Transverse colon (tissue), 4 donors: ENCODE measurements at regions not wholly inside any gene's neighbourhood (a gene's known extent, or its start where the extent isn't known, plus 50 kb on each side); places are given as distances from the start of the nearest gene placed in this dataset.

Source experiments
- DNase-seq: peaks from one replicate; pipeline ENCODE4 v3.0.0-alpha.2; 2019
- H3K27ac ChIP-seq, 4 donors: fragments of 200-600 bp; sonication (generic); 2 replicates each; pipeline ENCODE4 v1.5.1; 2016 to 2018; ENCODE audit warnings: inconsistent platforms in 4 of 4
- H3K27me3 ChIP-seq: fragments of 200-600 bp; sonication (generic); 2 replicates; pipeline ENCODE4 v1.5.1; 2017; ENCODE audit warnings: inconsistent platforms
- H3K36me3 ChIP-seq, 4 donors: fragments of 200-600 bp; sonication (generic); 2 replicates each; pipeline ENCODE4 v1.5.1; 2017 to 2019; ENCODE audit warnings: inconsistent platforms in 4 of 4
- H3K4me1 ChIP-seq, 4 donors: fragments of 200-600 bp; sonication (generic); 2 replicates each; pipeline ENCODE4 v1.5.1; 2017 to 2020; ENCODE audit warnings: inconsistent platforms in 4 of 4
- H3K4me3 ChIP-seq, 4 donors: fragments of 200-600 bp; sonication (generic); 1 replicate in 1 of 4; 2 replicates in 3 of 4; pipeline versions ENCODE4 v1.5.1 to v1.6.1; 2017 to 2019; ENCODE audit warnings: inconsistent platforms in 4 of 4
- H3K9me3 ChIP-seq, 2 donors: fragments of 200-600 bp; sonication (generic); 2 replicates each; pipeline ENCODE4 v1.5.1; 2017 to 2019; ENCODE audit warnings: inconsistent platforms in 2 of 2
- CTCF ChIP-seq, 5 experiments: fragments of 200-600 bp in 3 of 5; fragments of 450-650 bp in 2 of 5; sonication (generic) in 3 of 5; IDR thresholded peaks; 1 replicate in 2 of 5; 2 replicates in 3 of 5; pipeline ENCODE4 v1.5.1; 2016 to 2017; ENCODE audit warnings: antibody characterized with exemption in 5 of 5, inconsistent platforms in 3 of 5, mild to moderate bottlenecking in 2 of 5, moderate library complexity in 1 of 5
- EP300 ChIP-seq: sonication (generic); formaldehyde crosslinking; IDR thresholded peaks from one replicate; pipeline ENCODE4 v1.6.1; 2017; ENCODE audit warnings: antibody characterized with exemption, low read depth
- POLR2A ChIP-seq: fragments of 450-650 bp; IDR thresholded peaks from one replicate; pipeline ENCODE4 v1.6.1; 2016; ENCODE audit warnings: antibody characterized with exemption, mild to moderate bottlenecking, moderate library complexity
- POLR2AphosphoS5 ChIP-seq, 3 donors: sonication (generic); formaldehyde crosslinking; IDR thresholded peaks; one replicate each; pipeline ENCODE4 v1.6.1; 2016; ENCODE audit warnings: antibody characterized with exemption in 3 of 3
- WGBS, 2 donors: methylation state at CpG; one replicate each; pipeline ENCODE4 v1.1.5; 2018; ENCODE audit warnings: low coverage in 1 of 2; 5-methylcytosine and 5-hydroxymethylcytosine counted together
- in situ Hi-C, 4 donors: fragments of 200-750 bp; cut with MboI; loops; one replicate each; pipeline versions ENCODE4 v1.15.0 to v1.15.1; 2017; ENCODE audit warnings: low sequenced_read_pairs in 3 of 4, low pct_ligation_motif_present in 1 of 4, low pct_unique_long_range_greater_than_20kb in 1 of 4
- intact Hi-C: fragments of 100-400 bp; cut with DNase I; formaldehyde crosslinking; loops from one replicate; pipeline ENCODE4 v1.15.1; 2023; ENCODE audit warnings: low total_unique reads

GRCh38 chr5:142385194-142385593 lies 60.4 kb upstream of the SPRY4 start:
- H3K27me3 ChIP-seq, result no peaks in the 10 kb centered on the region
- WGBS, 2 donors, result 60 to 100% methylated on average over 2 to 5 of the region's 5 CpGs
- no peak for TF ChIP-seq POLR2AphosphoS5 (IDR thresholded peaks at IDR 0.05)
- no peak for TF ChIP-seq POLR2A
- TF ChIP-seq EP300, result no peak
- no peak for TF ChIP-seq CTCF (IDR thresholded peaks at IDR 0.05)
- H3K4me1 ChIP-seq, result peaks cover 4 to 21% (median 12%) of the 10 kb centered on the region in 4 donors
- in situ Hi-C loops, result no loop called here
- intact Hi-C loops, result no loop called here
- no peak for DNase-seq
- H3K27ac ChIP-seq, result no peak overlapping the region
- H3K36me3 ChIP-seq, result no peaks in the 10 kb centered on the region
- no peaks in the 10 kb centered on the region for H3K9me3 ChIP-seq
- H3K4me3 ChIP-seq, result no peak overlapping the region

- Histone ChIP-seq H3K27ac (no peak overlapping the region), H3K9me3 (no peaks in the 10 kb centered on the region), H3K4me1 (peaks cover 0 to 9% (median under 1%) of the 10 kb centered on the region in 4 donors), H3K27me3 (no peaks in the 10 kb centered on the region), H3K36me3 (no peaks in the 10 kb centered on the region), H3K4me3 (no peak overlapping the region)
- in situ Hi-C loops, result no loop called here
- peak; percentile 39 for DNase-seq
- WGBS, 2 donors, result 33 to 49% methylated on average over 2 to 3 of the region's 3 CpGs
- intact Hi-C loops, result no loop called here
- TF ChIP-seq POLR2A, result no peak
- no peak for TF ChIP-seq EP300
Measured at GRCh38 chr5:142384014-142384413, 59.2 kb upstream of the SPRY4 start.

GRCh38 chr5:142382186-142382585 lies 57.4 kb upstream of the SPRY4 start:
- TF ChIP-seq EP300 (no peak), POLR2AphosphoS5 (IDR thresholded peaks at IDR 0.05) (no peak), CTCF (IDR thresholded peaks at IDR 0.05) (no peak), POLR2A (no peak)
- H3K4me1 ChIP-seq, result peaks cover 0 to 7% (median 0%) of the 10 kb centered on the region in 4 donors
- no peak overlapping the region for H3K27ac ChIP-seq
- intact Hi-C loops (no loop called here), in situ Hi-C loops (no loop called here)
- no peak for DNase-seq
- WGBS, 2 donors, result 97% methylated on average over 2 of the region's 2 CpGs; no CpG with 5 or more reads in 1 of the 2 donors
- H3K4me3 ChIP-seq, result no peak overlapping the region
- H3K36me3 ChIP-seq, result no peaks in the 10 kb centered on the region
- H3K9me3 ChIP-seq, result no peaks in the 10 kb centered on the region
- H3K27me3 ChIP-seq, result no peaks in the 10 kb centered on the region

GRCh38 chr5:142378737-142379634 lies 54.2 kb upstream of the SPRY4 start:
- Histone ChIP-seq H3K27me3 (no peaks in the 10 kb centered on the region), H3K9me3 (no peaks in the 10 kb centered on the region), H3K27ac (no peak overlapping the region), H3K36me3 (no peaks in the 10 kb centered on the region), H3K4me3 (no peak overlapping the region), H3K4me1 (peaks cover 0 to 9% (median 0%) of the 10 kb centered on the region in 4 donors)
- no peak for DNase-seq
- TF ChIP-seq CTCF (IDR thresholded peaks at IDR 0.05) (no peak), POLR2A (no peak), EP300 (no peak), POLR2AphosphoS5 (IDR thresholded peaks at IDR 0.05) (no peak)
- in situ Hi-C loops (no loop called here), intact Hi-C loops (no loop called here)
- 68 to 77% methylated on average over 3 to 5 of the region's 5 CpGs for WGBS, 2 donors
